Smooth muscle cell (in vitro differentiated cells): ENCODE measurements at regions not wholly inside any gene's neighbourhood (a gene's known extent, or its start where the extent isn't known, plus 50 kb on each side); places are given as distances from the start of the nearest gene placed in this dataset.

Source experiments
- DNase-seq: peaks from one replicate; lab custom pipeline; 2025; ENCODE audit not compliant: unreplicated experiment; lab: John Stamatoyannopoulos, UW
- H2AFZ ChIP-seq: fragments of 200-600 bp; sonication (generic); 2 replicates; pipeline ENCODE4 v1.6.0; 2016; ENCODE audit warnings: antibody characterized with exemption, low read depth, mild to moderate bottlenecking
- H3F3A ChIP-seq: fragments of 200-600 bp; sonication (generic); 2 replicates; pipeline ENCODE4 v1.6.0; 2017; ENCODE audit warnings: antibody characterized with exemption, low read depth
- H3K27ac ChIP-seq: fragments of 200-600 bp; sonication (generic); 2 replicates; pipeline ENCODE4 v1.5.1; 2016; ENCODE audit warnings: low read depth, mild to moderate bottlenecking
- H3K27me3 ChIP-seq: fragments of 200-600 bp; sonication (generic); 2 replicates; pipeline ENCODE4 v1.6.1; 2016; ENCODE audit warnings: low read depth, mild to moderate bottlenecking
- H3K36me3 ChIP-seq: fragments of 200-600 bp; sonication (generic); 2 replicates; pipeline ENCODE4 v1.5.1; 2016; ENCODE audit warnings: low read depth
- H3K4me1 ChIP-seq: fragments of 200-600 bp; sonication (generic); 2 replicates; pipeline ENCODE4 v1.5.1; 2016; ENCODE audit warnings: low read depth
- H3K4me2 ChIP-seq: fragments of 200-600 bp; sonication (generic); 2 replicates; pipeline ENCODE4 v1.6.0; 2016; ENCODE audit warnings: mild to moderate bottlenecking
- H3K4me3 ChIP-seq: fragments of 200-600 bp; sonication (generic); 2 replicates; pipeline ENCODE4 v1.5.1; 2016; ENCODE audit warnings: mild to moderate bottlenecking
- H3K79me2 ChIP-seq: fragments of 200-600 bp; sonication (generic); 2 replicates; pipeline ENCODE4 v1.6.0; 2016; ENCODE audit warnings: low read depth, mild to moderate bottlenecking
- H3K9ac ChIP-seq: fragments of 200-600 bp; sonication (generic); 2 replicates; pipeline ENCODE4 v1.6.0; 2016; ENCODE audit warnings: low read depth
- H3K9me3 ChIP-seq: fragments of 200-600 bp; sonication (generic); replicated peaks from 2 replicates; pipeline ENCODE4 v1.5.1; 2016; ENCODE audit warnings: low read depth
- H4K20me1 ChIP-seq: fragments of 200-600 bp; sonication (generic); 2 replicates; pipeline ENCODE4 v1.6.0; 2016; ENCODE audit warnings: low read depth
- CTCF ChIP-seq: fragments of 200-600 bp; sonication (generic); IDR thresholded peaks from 2 replicates; pipeline ENCODE4 v1.5.1; 2017; ENCODE audit warnings: borderline replicate concordance, mild to moderate bottlenecking, antibody characterized with exemption; ENCODE audit not compliant: insufficient read depth, poor library complexity, severe bottlenecking
- WGBS: methylation state at CpG from one replicate; pipeline ENCODE4 v1.1.7; 2016; ENCODE audit warnings: low lambda C conversion rate; 5-methylcytosine and 5-hydroxymethylcytosine counted together

- Histone ChIP-seq H3K4me1 (no peaks in the 10 kb centered on the region), H3K27ac (no peak overlapping the region), H3K9me3 (peaks cover 3% of the 10 kb centered on the region), H3K4me2 (no peak overlapping the region), H3K27me3 (no peaks in the 10 kb centered on the region), H3K9ac (no peak overlapping the region), H3K36me3 (no peaks in the 10 kb centered on the region), H3F3A (no peaks in the 10 kb centered on the region), H4K20me1 (no peaks in the 10 kb centered on the region), H3K4me3 (no peak overlapping the region), H3K79me2 (no peaks in the 10 kb centered on the region), H2AFZ (no peak overlapping the region)
- 83% methylated on average over 9 of the region's 9 CpGs for WGBS
- no peak for TF ChIP-seq CTCF
- no peak for DNase-seq
Observed at GRCh38 chr5:12230659-12231058, 326.4 kb upstream of the CTNND2 start.

GRCh38 chr5:12217039-12217438, 312.8 kb upstream of the CTNND2 start:
- no peak overlapping the region for H3K4me3 ChIP-seq
- H3K9ac ChIP-seq: no peak overlapping the region
- H3K9me3 ChIP-seq: no peaks in the 10 kb centered on the region
- H3F3A ChIP-seq: no peaks in the 10 kb centered on the region
- 54% methylated on average over 2 of the region's 2 CpGs for WGBS
- no peaks in the 10 kb centered on the region for H4K20me1 ChIP-seq
- H3K79me2 ChIP-seq: no peaks in the 10 kb centered on the region
- no peaks in the 10 kb centered on the region for H3K4me1 ChIP-seq
- H3K27ac ChIP-seq: no peak overlapping the region
- DNase-seq: no peak
- H3K27me3 ChIP-seq: no peaks in the 10 kb centered on the region
- H2AFZ ChIP-seq: no peak overlapping the region
- H3K36me3 ChIP-seq: no peaks in the 10 kb centered on the region
- no peak for TF ChIP-seq CTCF
- H3K4me2 ChIP-seq: no peak overlapping the region

GRCh38 chr5:12214267-12215015, 310.2 kb upstream of the CTNND2 start:
- no peaks in the 10 kb centered on the region for H3K4me1 ChIP-seq
- H3K4me2 ChIP-seq: no peak overlapping the region
- no peaks in the 10 kb centered on the region for H3K79me2 ChIP-seq
- no peaks in the 10 kb centered on the region for H3K27me3 ChIP-seq
- no peaks in the 10 kb centered on the region for H3K9me3 ChIP-seq
- TF ChIP-seq CTCF: no peak
- no peak overlapping the region for H2AFZ ChIP-seq
- H3F3A ChIP-seq: no peaks in the 10 kb centered on the region
- H4K20me1 ChIP-seq: no peaks in the 10 kb centered on the region
- no peak for DNase-seq
- H3K4me3 ChIP-seq: no peak overlapping the region
- no peak overlapping the region for H3K9ac ChIP-seq
- H3K27ac ChIP-seq: no peak overlapping the region
- no peaks in the 10 kb centered on the region for H3K36me3 ChIP-seq
- 85% methylated on average over 2 of the region's 2 CpGs for WGBS
